H9 (cell line): ENCODE measurements at regions not wholly inside any gene's neighbourhood (a gene's known extent, or its start where the extent isn't known, plus 50 kb on each side); places are given as distances from the start of the nearest gene placed in this dataset.

Experiments
- DNase-seq: peaks from one replicate; pipeline ENCODE4 v3.0.0-alpha.2; 2017
- H2AFZ ChIP-seq: one replicate; pipeline ENCODE4 v1.6.1; 2013; ENCODE audit warnings: mild to moderate bottlenecking, low read length, control low read depth, moderate library complexity
- H2AK5ac ChIP-seq: 2 replicates; pipeline ENCODE4 v1.6.1; 2013; ENCODE audit warnings: low read length, control low read depth, mixed read lengths; ENCODE audit not compliant: insufficient read length
- H2BK120ac ChIP-seq: one replicate; pipeline ENCODE4 v1.6.1; 2013; ENCODE audit warnings: low read depth, mild to moderate bottlenecking, low read length, control low read depth, inconsistent platforms; ENCODE audit not compliant: poor library complexity, severe bottlenecking
- H2BK12ac ChIP-seq: 2 replicates; pipeline ENCODE4 v1.6.1; 2013; ENCODE audit warnings: low read length, control low read depth, mixed read lengths, low read depth; ENCODE audit not compliant: insufficient read length
- H2BK15ac ChIP-seq: 2 replicates; pipeline ENCODE4 v1.6.1; 2013; ENCODE audit warnings: low read depth, low read length, control low read depth
- H2BK20ac ChIP-seq: one replicate; pipeline ENCODE4 v1.6.1; 2013; ENCODE audit warnings: low read depth, mild to moderate bottlenecking, low read length, control low read depth, inconsistent platforms; ENCODE audit not compliant: poor library complexity, severe bottlenecking
- H2BK5ac ChIP-seq: 2 replicates; pipeline ENCODE4 v1.6.1; 2013; ENCODE audit warnings: low read length, control low read depth, mixed read lengths; ENCODE audit not compliant: insufficient read length
- H3K14ac ChIP-seq: 2 replicates; pipeline ENCODE4 v1.6.1; 2013; ENCODE audit warnings: low read length, control low read depth; ENCODE audit not compliant: insufficient read depth
- H3K18ac ChIP-seq: 2 replicates; pipeline ENCODE4 v1.6.1; 2013; ENCODE audit warnings: low read depth, mild to moderate bottlenecking, mixed read lengths, low read length, control low read depth; ENCODE audit not compliant: insufficient read length
- H3K23ac ChIP-seq: 2 replicates; pipeline ENCODE4 v1.6.1; 2013; ENCODE audit warnings: low read length, control low read depth, mixed read lengths, low read depth; ENCODE audit not compliant: insufficient read length
- H3K23me2 ChIP-seq: 2 replicates; pipeline ENCODE4 v1.6.1; 2013; ENCODE audit warnings: low read depth, mild to moderate bottlenecking, mixed read lengths, low read length, control low read depth; ENCODE audit not compliant: insufficient read length, poor library complexity, severe bottlenecking
- H3K27ac ChIP-seq: 2 replicates; pipeline ENCODE4 v1.5.1; 2013; ENCODE audit warnings: low read length, control low read depth, mixed read lengths, low read depth; ENCODE audit not compliant: insufficient read length
- H3K27me3 ChIP-seq: 2 replicates; pipeline ENCODE4 v1.6.1; 2013; ENCODE audit warnings: low read length, control low read depth, inconsistent platforms; ENCODE audit not compliant: insufficient read depth
- H3K4ac ChIP-seq: 2 replicates; pipeline ENCODE4 v1.6.1; 2013; ENCODE audit warnings: low read depth, mild to moderate bottlenecking, control low read depth, inconsistent platforms, low read length, moderate library complexity
- H3K4me1 ChIP-seq: 2 replicates; pipeline ENCODE4 v1.6.1; 2013; ENCODE audit warnings: low read length, control low read depth, inconsistent platforms; ENCODE audit not compliant: insufficient read depth
- H3K4me2 ChIP-seq: 2 replicates; pipeline ENCODE4 v1.6.1; 2013; ENCODE audit warnings: low read length, control low read depth, mixed read lengths; ENCODE audit not compliant: insufficient read length, insufficient read depth
- H3K56ac ChIP-seq: 2 replicates; pipeline ENCODE4 v1.6.1; 2013; ENCODE audit warnings: low read depth, mild to moderate bottlenecking, mixed read lengths, low read length, control low read depth; ENCODE audit not compliant: insufficient read length
- H3K79me1 ChIP-seq: 2 replicates; pipeline ENCODE4 v1.6.1; 2013; ENCODE audit warnings: low read depth, mild to moderate bottlenecking, moderate library complexity, low read length, control low read depth, inconsistent platforms; ENCODE audit not compliant: insufficient read depth, poor library complexity, severe bottlenecking
- H3K79me2 ChIP-seq: 2 replicates; pipeline ENCODE4 v1.6.1; 2013; ENCODE audit warnings: low read length, control low read depth, inconsistent platforms; ENCODE audit not compliant: insufficient read depth
- H3K9ac ChIP-seq: 2 replicates; pipeline ENCODE4 v1.6.1; 2013; ENCODE audit warnings: low read length, control low read depth, mixed read lengths; ENCODE audit not compliant: insufficient read length; ENCODE audit errors: extremely low read depth
- H3K9me3 ChIP-seq: one replicate; pipeline ENCODE4 v1.6.1; 2013; ENCODE audit warnings: low read depth, low read length, inconsistent platforms; ENCODE audit not compliant: control insufficient read depth
- H3T11ph ChIP-seq: one replicate; pipeline ENCODE4 v1.6.1; 2013; ENCODE audit warnings: mild to moderate bottlenecking, low read length, control low read depth, inconsistent platforms
- H4K20me1 ChIP-seq: one replicate; pipeline ENCODE4 v1.6.1; 2013; ENCODE audit not compliant: control insufficient read depth, insufficient read length, insufficient read depth
- H4K5ac ChIP-seq: 2 replicates; pipeline ENCODE4 v1.6.1; 2013; ENCODE audit warnings: low read depth, mild to moderate bottlenecking, mixed read lengths, low read length, control low read depth; ENCODE audit not compliant: insufficient read length
- H4K8ac ChIP-seq: replicated peaks from 2 replicates; pipeline ENCODE4 v1.6.1; 2013; ENCODE audit warnings: low read length, control low read depth, mixed read lengths, low read depth; ENCODE audit not compliant: insufficient read length
- H4K91ac ChIP-seq: 2 replicates; pipeline ENCODE4 v1.6.1; 2013; ENCODE audit warnings: low read depth, mild to moderate bottlenecking, moderate library complexity, mixed read lengths, low read length, control low read depth; ENCODE audit not compliant: insufficient read length
- H3K27ac Mint-ChIP-seq, 3 experiments: 2 replicates in 2 of 3; 3 replicates in 1 of 3; pipeline ENCODE4 v1.8.0; 2020 to 2021; ENCODE audit warnings: mixed read lengths in 3 of 3, mild to moderate bottlenecking in 1 of 3, moderate library complexity in 1 of 3
- H3K27me3 Mint-ChIP-seq: 2 replicates; pipeline ENCODE4 v1.8.0; 2021; ENCODE audit warnings: low read depth, mild to moderate bottlenecking, moderate library complexity, mixed read lengths
- H3K36me3 Mint-ChIP-seq, 3 experiments: 2 replicates in 2 of 3; 3 replicates in 1 of 3; pipeline ENCODE4 v1.8.0; 2020 to 2021; ENCODE audit warnings: low read depth in 3 of 3, mixed read lengths in 3 of 3; ENCODE audit not compliant: insufficient read depth in 1 of 3
- H3K4me1 Mint-ChIP-seq, 2 experiments: 2 replicates each; pipeline ENCODE4 v1.8.0; 2020; ENCODE audit warnings: mixed read lengths in 2 of 2
- H3K4me3 Mint-ChIP-seq, 2 experiments: 2 replicates in 1 of 2; 3 replicates in 1 of 2; pipeline ENCODE4 v1.8.0; 2020 to 2021; ENCODE audit warnings: mild to moderate bottlenecking in 2 of 2, mixed read lengths in 2 of 2, moderate library complexity in 1 of 2
- H3K9me3 Mint-ChIP-seq, 2 experiments: 2 replicates in 1 of 2; 3 replicates in 1 of 2; pipeline ENCODE4 v1.8.0; 2020; ENCODE audit warnings: mild to moderate bottlenecking in 2 of 2, mixed read lengths in 2 of 2, moderate library complexity in 1 of 2
- CTCF ChIP-seq: fragments of 200-600 bp; sonication (generic); conservative IDR thresholded peaks from 3 replicates; pipeline ENCODE4 v1.8.0; 2021; ENCODE audit warnings: antibody characterized with exemption, mild to moderate bottlenecking
- whole genome bisulfite sequencing: extraction: QIAGEN DNeasy Blood & Tissue Kit; methylation state at CpG from one replicate; pipeline ENCODE4 v1.1.7; 2013; ENCODE audit warnings: missing lambda C conversion rate, low lambda C conversion rate, mixed read lengths; ENCODE audit not compliant: insufficient read length; ENCODE audit errors: extremely low coverage; 5-methylcytosine and 5-hydroxymethylcytosine counted together

GRCh38 chr6:82641677-82642076, 278.1 kb downstream of the TPBG start:
- Histone ChIP-seq H4K91ac (no peak overlapping the region), H3K18ac (no peak overlapping the region), H3K27me3 (no peaks in the 10 kb centered on the region), H2BK5ac (no peak overlapping the region), H3K27ac (no peak overlapping the region), H3K4me1 (no peaks in the 10 kb centered on the region), H3K9me3 (no peaks in the 10 kb centered on the region), H3K4ac (no peak overlapping the region), H3K79me2 (no peaks in the 10 kb centered on the region), H4K8ac (no peak overlapping the region), H3K23me2 (no peaks in the 10 kb centered on the region), H3K9ac (no peak overlapping the region), H2BK20ac (no peak overlapping the region), H2AFZ (no peak overlapping the region), H3K14ac (no peak overlapping the region), H2BK12ac (no peak overlapping the region), H3T11ph (no peak overlapping the region), H3K4me2 (no peak overlapping the region), H4K20me1 (no peaks in the 10 kb centered on the region), H2BK15ac (no peak overlapping the region), H3K56ac (no peak overlapping the region), H2BK120ac (no peak overlapping the region), H3K23ac (no peak overlapping the region), H3K79me1 (no peaks in the 10 kb centered on the region), H4K5ac (no peak overlapping the region), H2AK5ac (no peak overlapping the region)
- Mint-ChIP-seq H3K36me3 (no peaks in the 10 kb centered on the region), H3K27me3 (no peaks in the 10 kb centered on the region), H3K27ac (no peak overlapping the region), H3K9me3 (peaks cover 4 to 7% of the 10 kb centered on the region in 2 experiments; a peak in 4 of 5 replicates), H3K4me1 (no peaks in the 10 kb centered on the region), H3K4me3 (no peak overlapping the region)
- TF ChIP-seq CTCF: no peak
- WGBS: no CpG with 5 or more reads among the region's 1 CpG
- DNase-seq: no peak
